PC-3 (cell line): ENCODE measurements at regions not wholly inside any gene's neighbourhood (a gene's known extent, or its start where the extent isn't known, plus 50 kb on each side); places are given as distances from the start of the nearest gene placed in this dataset.

ENCODE experiments used
- CTCF ChIP-seq: fragments of 300-600 bp; sonication (generic); conservative IDR thresholded peaks from 2 replicates; pipeline ENCODE4 v1.5.1; 2017; ENCODE audit warnings: antibody characterized with exemption, low read depth, mild to moderate bottlenecking, low read length
- EZH2phosphoT487 ChIP-seq: fragments of 300-600 bp; sonication (generic); IDR thresholded peaks from 2 replicates; pipeline ENCODE4 v1.6.1; 2018; ENCODE audit warnings: mild to moderate bottlenecking, antibody characterized with exemption, low read length, borderline replicate concordance

- no peak for TF ChIP-seq CTCF
- no peak for TF ChIP-seq EZH2phosphoT487
These were observed 347.3 kb downstream of the NPIPA8 start for GRCh38 chr16:17989255-17989654.
